Neural crest cell (in vitro differentiated cells): ENCODE measurements at regions not wholly inside any gene's neighbourhood (a gene's known extent, or its start where the extent isn't known, plus 50 kb on each side); places are given as distances from the start of the nearest gene placed in this dataset.

Source experiments
- DNase-seq: peaks from one replicate; pipeline ENCODE4 v3.0.0; 2021; ENCODE audit warnings: low read depth, mixed read lengths, low spot score
- H3K27ac Mint-ChIP-seq: one replicate; pipeline ENCODE4 v1.8.0; 2021; ENCODE audit warnings: mild to moderate bottlenecking, mixed read lengths; ENCODE audit not compliant: unreplicated experiment
- H3K27me3 Mint-ChIP-seq: 2 replicates; pipeline ENCODE4 v1.8.0; 2021; ENCODE audit warnings: low read depth, mild to moderate bottlenecking, mixed read lengths
- H3K36me3 Mint-ChIP-seq: 2 replicates; pipeline ENCODE4 v1.8.0; 2021; ENCODE audit warnings: low read depth, mild to moderate bottlenecking, mixed read lengths
- H3K4me1 Mint-ChIP-seq: 2 replicates; pipeline ENCODE4 v1.8.0; 2021; ENCODE audit warnings: mixed read lengths
- H3K4me3 Mint-ChIP-seq: one replicate; pipeline ENCODE4 v1.8.0; 2021; ENCODE audit warnings: mild to moderate bottlenecking, mixed read lengths
- H3K9me3 Mint-ChIP-seq: 2 replicates; pipeline ENCODE4 v1.8.0; 2021; ENCODE audit warnings: mixed read lengths
- CTCF ChIP-seq: fragments of 200-600 bp; sonication (generic); conservative IDR thresholded peaks from 2 replicates; pipeline ENCODE4 v1.5.0; 2021; ENCODE audit warnings: antibody characterized with exemption, mild to moderate bottlenecking

DNA sequence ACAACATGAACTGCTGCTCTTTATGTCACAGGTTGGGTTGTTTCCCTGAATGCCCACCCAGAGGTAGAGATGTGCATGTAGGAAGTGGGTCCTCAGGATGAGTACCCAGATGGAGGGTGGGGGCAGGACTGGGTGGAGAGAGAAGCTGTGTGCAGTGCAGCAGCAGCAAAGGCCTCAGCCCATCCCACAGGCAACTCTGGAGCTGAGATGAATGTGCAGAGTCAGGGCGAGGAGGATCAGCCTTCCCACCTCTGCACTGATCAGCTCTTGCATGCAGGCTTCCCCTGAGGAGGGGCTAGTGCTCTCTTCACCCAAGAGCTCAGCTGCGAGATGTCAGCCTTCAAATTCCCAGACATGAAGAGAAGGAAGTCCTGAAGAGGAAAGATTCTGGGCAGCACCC, 326.2 kb upstream of the RAB6C start:
- no peak for TF ChIP-seq CTCF
- Mint-ChIP-seq H3K36me3 (no peaks in the 10 kb centered on the region), H3K27ac (no peak overlapping the region), H3K4me1 (no peaks in the 10 kb centered on the region), H3K27me3 (peaks cover 2% of the 10 kb centered on the region), H3K9me3 (no peaks in the 10 kb centered on the region), H3K4me3 (no peak overlapping the region)
- DNase-seq = no peak

DNA sequence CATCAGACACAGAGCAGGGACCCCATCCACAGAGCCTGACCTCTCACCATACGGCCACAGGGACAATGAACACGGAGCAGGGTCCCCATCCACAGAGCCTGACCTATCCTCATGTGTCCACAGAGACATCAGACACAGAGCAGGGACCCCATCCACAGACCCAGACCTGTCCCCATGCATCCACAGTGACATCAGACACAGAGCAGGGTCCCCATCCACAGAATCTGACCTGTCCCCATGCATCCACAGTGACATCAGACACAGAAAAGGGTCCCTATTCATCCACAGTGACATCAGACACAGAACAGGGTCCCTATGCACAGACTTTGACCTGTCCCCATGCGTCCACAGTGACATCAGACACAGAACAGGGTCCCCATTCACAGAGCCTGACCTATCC, 325.1 kb upstream of the RAB6C start:
- peaks cover 3% of the 10 kb centered on the region for H3K36me3 Mint-ChIP-seq
- H3K9me3 Mint-ChIP-seq = peaks cover 4% of the 10 kb centered on the region
- H3K4me3 Mint-ChIP-seq = no peak overlapping the region
- no peak for TF ChIP-seq CTCF
- no peaks in the 10 kb centered on the region for H3K4me1 Mint-ChIP-seq
- no peak for DNase-seq
- peaks cover 2% of the 10 kb centered on the region for H3K27me3 Mint-ChIP-seq
- no peak overlapping the region for H3K27ac Mint-ChIP-seq

DNA sequence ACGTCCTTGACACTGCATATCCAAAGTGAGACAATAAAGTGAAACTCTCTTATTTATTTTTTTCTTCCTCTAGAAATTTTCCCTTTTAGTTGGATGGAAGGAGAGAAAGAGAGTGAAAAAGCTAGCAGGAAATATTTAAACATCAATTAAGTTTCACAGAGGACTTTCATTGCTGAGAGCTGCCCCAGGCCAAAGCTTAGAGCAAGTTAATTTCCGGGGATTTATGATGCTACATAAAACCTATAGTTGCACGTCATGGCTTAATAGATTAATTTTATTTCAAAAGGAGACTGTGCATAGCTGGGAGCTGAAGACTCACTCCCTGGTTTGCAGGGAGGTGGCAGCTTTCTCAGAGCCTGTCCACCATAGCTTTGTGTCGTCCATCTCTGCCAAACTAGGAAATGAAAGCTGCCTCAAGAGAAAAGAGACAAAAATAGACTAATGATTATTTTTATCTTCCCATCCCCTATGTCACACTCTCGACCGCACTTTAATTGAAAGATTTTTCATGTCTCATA, 323.3 kb upstream of the RAB6C start:
- Mint-ChIP-seq H3K4me3 (no peak overlapping the region), H3K4me1 (no peaks in the 10 kb centered on the region), H3K9me3 (peaks cover 7% of the 10 kb centered on the region), H3K36me3 (peaks cover 6% of the 10 kb centered on the region), H3K27me3 (no peaks in the 10 kb centered on the region), H3K27ac (no peak overlapping the region)
- no peak for DNase-seq
- no peak for TF ChIP-seq CTCF

GRCh38 chr2:129658430-129658829, 321.0 kb upstream of the RAB6C start:
- peaks cover 6% of the 10 kb centered on the region for H3K36me3 Mint-ChIP-seq
- DNase-seq = no peak
- H3K4me1 Mint-ChIP-seq = no peaks in the 10 kb centered on the region
- peaks cover 7% of the 10 kb centered on the region for H3K9me3 Mint-ChIP-seq
- no peak overlapping the region for H3K27ac Mint-ChIP-seq
- TF ChIP-seq CTCF = no peak
- H3K27me3 Mint-ChIP-seq = no peaks in the 10 kb centered on the region
- H3K4me3 Mint-ChIP-seq = no peak overlapping the region

DNA sequence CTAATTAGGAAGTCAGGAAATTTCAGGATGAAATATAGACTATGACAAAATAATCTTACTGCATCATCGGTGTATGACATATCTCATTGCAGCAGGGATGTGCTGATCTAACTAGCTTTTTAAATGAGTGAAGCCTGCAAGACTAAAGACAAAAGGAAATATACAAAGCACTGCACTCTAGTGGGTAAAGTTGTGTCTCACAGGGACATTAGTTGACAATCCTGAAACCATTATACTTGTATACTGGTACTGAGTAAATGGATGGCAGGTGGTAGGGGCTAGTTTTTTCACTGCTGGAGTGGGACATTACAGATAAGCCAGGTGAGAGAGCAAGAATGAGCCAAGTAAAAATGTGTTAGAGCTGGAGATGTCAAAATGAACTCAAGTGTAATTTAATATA, 317.5 kb upstream of the RAB6C start:
- H3K9me3 Mint-ChIP-seq = peaks cover 7% of the 10 kb centered on the region
- no peaks in the 10 kb centered on the region for H3K27me3 Mint-ChIP-seq
- no peak overlapping the region for H3K27ac Mint-ChIP-seq
- no peaks in the 10 kb centered on the region for H3K4me1 Mint-ChIP-seq
- H3K36me3 Mint-ChIP-seq = peaks cover 6% of the 10 kb centered on the region
- peak; percentile 35 for TF ChIP-seq CTCF
- no peak overlapping the region for H3K4me3 Mint-ChIP-seq
- no peak for DNase-seq

GRCh38 chr2:129667577-129667976, 311.9 kb upstream of the RAB6C start:
- H3K4me3 Mint-ChIP-seq = no peak overlapping the region
- TF ChIP-seq CTCF = no peak
- no peaks in the 10 kb centered on the region for H3K4me1 Mint-ChIP-seq
- H3K36me3 Mint-ChIP-seq = no peaks in the 10 kb centered on the region
- H3K9me3 Mint-ChIP-seq = no peaks in the 10 kb centered on the region
- no peaks in the 10 kb centered on the region for H3K27me3 Mint-ChIP-seq
- no peak for DNase-seq
- no peak overlapping the region for H3K27ac Mint-ChIP-seq
